IPS-20b (cell line): ENCODE measurements at regions not wholly inside any gene's neighbourhood (a gene's known extent, or its start where the extent isn't known, plus 50 kb on each side); places are given as distances from the start of the nearest gene placed in this dataset.

Experiments
- H3K27ac ChIP-seq: one replicate; pipeline ENCODE4 v1.5.1; 2013; ENCODE audit warnings: low read length
- H3K27me3 ChIP-seq: 2 replicates; pipeline ENCODE4 v1.6.1; 2013; ENCODE audit warnings: mild to moderate bottlenecking, low read length, inconsistent platforms; ENCODE audit not compliant: insufficient read depth
- H3K36me3 ChIP-seq: 2 replicates; pipeline ENCODE4 v1.6.1; 2013; ENCODE audit warnings: low read depth, mild to moderate bottlenecking, inconsistent platforms, low read length, moderate library complexity; ENCODE audit not compliant: insufficient read depth
- H3K4me1 ChIP-seq: 2 replicates; pipeline ENCODE4 v1.6.1; 2013; ENCODE audit warnings: mild to moderate bottlenecking, control low read depth, inconsistent platforms, low read length, moderate library complexity; ENCODE audit not compliant: insufficient read depth
- H3K4me3 ChIP-seq: 2 replicates; pipeline ENCODE4 v1.5.1; 2013; ENCODE audit warnings: mild to moderate bottlenecking, low read length, inconsistent platforms
- H3K9ac ChIP-seq: 2 replicates; pipeline ENCODE4 v1.6.1; 2013; ENCODE audit warnings: low read depth, mild to moderate bottlenecking, inconsistent platforms, low read length, moderate library complexity
- H3K9me3 ChIP-seq: 2 replicates; pipeline ENCODE4 v1.6.1; 2013; ENCODE audit warnings: mild to moderate bottlenecking, low read depth, low read length, inconsistent platforms; ENCODE audit not compliant: insufficient read depth

DNA sequence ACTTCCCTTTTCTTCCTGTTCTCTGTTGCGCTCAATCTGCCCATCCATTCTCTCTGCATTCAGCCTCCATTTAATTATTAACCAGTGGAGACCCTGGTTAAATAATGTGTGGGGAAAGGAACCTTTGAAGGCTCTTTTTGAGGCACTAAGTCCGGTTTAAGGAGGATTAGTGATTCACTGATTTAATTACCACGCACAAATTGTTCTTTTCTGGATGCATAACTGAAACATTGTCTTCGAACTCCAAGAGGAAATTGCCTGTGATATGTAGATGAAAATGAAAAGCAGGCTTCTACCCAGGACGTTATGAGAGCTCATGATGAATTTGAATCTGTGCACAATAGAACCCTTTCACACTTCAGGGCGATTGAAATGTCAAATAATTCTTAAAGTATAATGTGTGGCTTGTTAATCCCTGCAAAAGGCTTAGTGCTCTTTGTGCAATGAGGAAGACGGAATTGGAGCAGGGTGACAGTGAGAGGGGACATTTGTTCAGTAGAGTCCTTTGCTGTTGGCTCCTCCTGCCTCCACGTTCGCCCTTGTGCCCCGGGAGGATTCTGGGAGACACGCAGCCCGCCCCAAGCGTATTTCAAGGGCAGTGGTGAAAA is 51.1 kb upstream of the ZNF236 start:
- Histone ChIP-seq H3K36me3 (no peaks in the 10 kb centered on the region), H3K27ac (no peak overlapping the region), H3K9ac (no peak overlapping the region), H3K9me3 (no peaks in the 10 kb centered on the region), H3K4me1 (no peaks in the 10 kb centered on the region), H3K27me3 (no peaks in the 10 kb centered on the region), H3K4me3 (no peak overlapping the region)

DNA sequence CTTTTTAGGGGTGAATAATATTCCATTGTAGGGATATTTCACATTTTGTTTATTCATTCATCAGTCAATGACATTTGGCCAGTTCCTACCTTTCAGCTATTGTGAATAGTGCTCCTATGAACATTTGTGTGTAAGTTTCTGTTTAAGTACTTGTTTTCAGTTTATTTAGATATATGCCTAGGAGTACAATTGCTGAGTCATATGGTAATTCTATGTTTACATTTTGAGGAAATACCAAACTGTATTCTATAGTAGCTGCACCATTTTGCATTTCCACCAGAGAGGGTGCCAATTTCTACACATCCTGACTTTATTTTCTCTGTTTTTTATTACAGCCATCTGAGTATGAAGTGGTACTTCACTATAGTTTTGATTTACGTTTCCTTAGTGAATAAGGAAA is 54.4 kb upstream of the ZNF236 start:
- Histone ChIP-seq H3K4me1 (no peaks in the 10 kb centered on the region), H3K27me3 (no peaks in the 10 kb centered on the region), H3K9ac (no peak overlapping the region), H3K27ac (no peak overlapping the region), H3K36me3 (no peaks in the 10 kb centered on the region), H3K4me3 (no peak overlapping the region), H3K9me3 (no peaks in the 10 kb centered on the region)

DNA sequence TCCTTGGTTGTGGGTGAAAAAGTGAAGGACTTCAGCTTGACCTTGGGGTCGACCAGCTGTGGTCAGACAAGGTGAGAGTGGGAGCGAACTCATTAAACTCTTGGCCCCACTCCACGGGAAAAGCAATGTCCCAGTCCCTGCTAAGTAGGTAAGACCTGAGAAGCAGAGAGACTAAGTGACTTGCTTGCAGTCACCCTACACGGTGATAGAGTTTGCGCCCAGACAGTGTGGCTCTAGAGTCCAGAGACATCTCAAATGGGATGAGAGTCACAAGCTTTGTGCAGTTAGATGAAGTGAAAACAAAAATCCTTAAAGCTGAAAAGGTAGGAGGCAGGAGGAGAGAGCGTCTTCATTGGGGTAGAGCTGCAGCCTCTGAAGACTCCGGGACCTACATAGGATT is 55.9 kb upstream of the ZNF236 start:
- no peak overlapping the region for H3K4me3 ChIP-seq
- H3K9ac ChIP-seq: no peak overlapping the region
- H3K9me3 ChIP-seq: no peaks in the 10 kb centered on the region
- no peaks in the 10 kb centered on the region for H3K36me3 ChIP-seq
- no peak overlapping the region for H3K27ac ChIP-seq
- no peaks in the 10 kb centered on the region for H3K27me3 ChIP-seq
- no peaks in the 10 kb centered on the region for H3K4me1 ChIP-seq

DNA sequence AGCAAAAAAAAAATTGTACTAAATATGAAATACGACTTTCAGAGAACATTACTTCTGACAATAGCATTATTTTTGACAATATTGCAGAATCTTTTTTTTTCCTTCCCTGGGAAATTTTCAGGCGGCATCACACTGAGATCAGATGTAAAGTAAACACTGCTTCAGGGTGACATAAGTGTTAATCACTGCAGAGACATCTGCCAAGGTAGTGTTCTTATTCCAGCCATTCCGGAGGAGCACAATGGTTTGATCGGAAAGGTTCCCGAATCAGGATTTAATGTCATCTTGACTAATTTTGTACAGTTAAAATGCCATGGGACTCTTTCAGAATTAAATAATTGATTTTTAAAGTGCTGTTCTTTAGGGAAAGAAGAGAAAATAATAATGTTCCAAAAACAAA is 56.7 kb upstream of the ZNF236 start:
- no peak overlapping the region for H3K9ac ChIP-seq
- no peaks in the 10 kb centered on the region for H3K4me1 ChIP-seq
- H3K27me3 ChIP-seq: no peaks in the 10 kb centered on the region
- H3K27ac ChIP-seq: no peak overlapping the region
- H3K4me3 ChIP-seq: no peak overlapping the region
- no peaks in the 10 kb centered on the region for H3K36me3 ChIP-seq
- H3K9me3 ChIP-seq: no peaks in the 10 kb centered on the region

DNA sequence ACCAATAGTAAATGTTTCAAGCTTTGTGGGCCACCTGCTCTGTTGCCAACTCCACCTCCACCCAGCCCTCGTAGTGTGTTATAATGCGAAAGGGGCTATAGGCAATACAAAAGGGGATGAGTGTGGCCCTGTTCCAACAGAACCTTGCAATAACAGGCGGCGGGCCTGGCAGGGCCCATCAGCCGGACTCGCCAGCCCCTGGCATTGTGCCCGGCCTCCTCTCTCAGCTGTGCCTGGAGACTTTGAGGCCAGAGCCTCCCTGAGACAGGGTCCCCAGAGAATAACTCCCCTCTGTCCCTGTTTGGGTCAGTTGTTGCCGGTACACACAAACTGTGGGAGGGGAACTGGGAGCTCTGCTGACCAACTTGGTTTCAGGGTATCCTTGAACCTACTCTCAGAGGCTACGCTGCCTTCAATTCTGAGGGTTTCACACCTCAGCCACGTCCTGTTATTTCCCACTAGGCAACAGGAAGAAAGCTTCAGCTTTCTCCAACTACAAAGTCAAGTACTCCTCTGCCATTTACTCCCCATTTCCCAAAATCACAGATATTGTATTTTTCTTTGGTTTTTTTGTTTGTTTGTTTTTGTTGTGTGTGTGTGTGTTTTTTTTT is 58.0 kb upstream of the ZNF236 start:
- Histone ChIP-seq H3K9me3 (no peaks in the 10 kb centered on the region), H3K4me1 (no peaks in the 10 kb centered on the region), H3K9ac (no peak overlapping the region), H3K27me3 (no peaks in the 10 kb centered on the region), H3K4me3 (no peak overlapping the region), H3K27ac (no peak overlapping the region), H3K36me3 (no peaks in the 10 kb centered on the region)

DNA sequence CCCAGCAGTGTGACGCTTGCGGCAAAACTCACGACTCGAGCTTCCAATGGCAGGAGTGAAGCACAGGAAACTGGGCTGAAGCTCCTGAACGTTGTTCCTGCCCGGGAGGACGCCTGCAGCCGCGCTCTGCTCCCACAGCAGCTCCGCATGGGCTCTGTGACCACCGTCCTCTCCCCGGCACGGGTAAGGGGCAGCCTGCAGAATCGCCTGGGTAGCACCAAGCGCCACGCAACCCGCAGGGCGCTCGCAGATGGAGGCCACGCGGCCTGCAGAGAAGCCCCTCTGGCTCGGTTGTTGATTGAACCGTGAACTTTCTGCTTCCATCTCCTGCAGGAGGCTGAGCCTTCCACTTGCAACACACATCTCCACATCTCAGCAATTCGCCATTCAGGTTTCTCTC is 63.3 kb upstream of the ZNF236 start:
- Histone ChIP-seq H3K27me3 (no peaks in the 10 kb centered on the region), H3K27ac (no peak overlapping the region), H3K36me3 (no peaks in the 10 kb centered on the region), H3K9ac (no peak overlapping the region), H3K4me1 (no peaks in the 10 kb centered on the region), H3K4me3 (no peak overlapping the region), H3K9me3 (no peaks in the 10 kb centered on the region)

DNA sequence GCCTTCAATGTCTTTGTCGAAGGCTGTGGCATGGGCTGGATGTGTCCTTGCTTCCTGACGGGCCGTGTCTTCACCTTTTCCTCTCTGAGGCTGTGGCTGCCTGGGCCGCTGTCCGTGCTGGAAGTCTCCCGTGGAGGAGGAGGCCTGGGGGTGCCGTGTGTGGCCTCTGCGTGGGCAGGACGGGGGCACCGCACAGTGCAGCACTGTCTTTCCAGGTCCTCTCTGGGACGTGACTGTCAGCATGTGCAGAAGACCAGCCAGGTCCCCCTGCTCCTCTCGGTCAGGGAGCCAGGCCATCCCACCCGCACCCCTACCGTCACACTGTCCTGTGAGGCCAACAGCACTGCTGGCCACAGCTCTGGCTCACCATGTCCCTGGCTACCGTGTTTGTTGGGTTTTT is 64.4 kb upstream of the ZNF236 start:
- H3K4me1 ChIP-seq: no peaks in the 10 kb centered on the region
- no peaks in the 10 kb centered on the region for H3K9me3 ChIP-seq
- H3K4me3 ChIP-seq: no peak overlapping the region
- no peak overlapping the region for H3K9ac ChIP-seq
- no peak overlapping the region for H3K27ac ChIP-seq
- no peaks in the 10 kb centered on the region for H3K36me3 ChIP-seq
- no peaks in the 10 kb centered on the region for H3K27me3 ChIP-seq

DNA sequence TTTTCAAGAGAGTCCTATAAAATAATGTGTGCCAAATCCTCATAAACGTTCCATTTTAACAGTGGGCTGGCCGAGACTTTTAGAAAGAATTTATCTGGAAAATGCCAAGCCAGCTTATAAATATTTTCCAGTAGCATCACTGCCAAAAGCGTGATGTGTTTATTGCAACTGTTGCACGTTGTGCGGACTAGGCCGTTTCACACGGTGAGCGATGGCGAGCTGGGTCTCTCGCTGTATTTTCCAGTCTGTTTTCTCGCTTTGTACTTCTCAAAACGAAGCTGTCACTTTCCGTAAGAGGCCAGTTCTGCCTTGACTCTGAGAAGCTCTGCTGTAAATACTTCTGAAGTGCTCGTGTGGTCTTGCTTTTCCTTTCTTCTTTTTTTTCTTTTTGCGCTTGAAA is 65.0 kb upstream of the ZNF236 start:
- H3K9ac ChIP-seq: no peak overlapping the region
- no peaks in the 10 kb centered on the region for H3K36me3 ChIP-seq
- H3K4me1 ChIP-seq: no peaks in the 10 kb centered on the region
- no peaks in the 10 kb centered on the region for H3K9me3 ChIP-seq
- H3K27ac ChIP-seq: no peak overlapping the region
- no peaks in the 10 kb centered on the region for H3K27me3 ChIP-seq
- H3K4me3 ChIP-seq: no peak overlapping the region

DNA sequence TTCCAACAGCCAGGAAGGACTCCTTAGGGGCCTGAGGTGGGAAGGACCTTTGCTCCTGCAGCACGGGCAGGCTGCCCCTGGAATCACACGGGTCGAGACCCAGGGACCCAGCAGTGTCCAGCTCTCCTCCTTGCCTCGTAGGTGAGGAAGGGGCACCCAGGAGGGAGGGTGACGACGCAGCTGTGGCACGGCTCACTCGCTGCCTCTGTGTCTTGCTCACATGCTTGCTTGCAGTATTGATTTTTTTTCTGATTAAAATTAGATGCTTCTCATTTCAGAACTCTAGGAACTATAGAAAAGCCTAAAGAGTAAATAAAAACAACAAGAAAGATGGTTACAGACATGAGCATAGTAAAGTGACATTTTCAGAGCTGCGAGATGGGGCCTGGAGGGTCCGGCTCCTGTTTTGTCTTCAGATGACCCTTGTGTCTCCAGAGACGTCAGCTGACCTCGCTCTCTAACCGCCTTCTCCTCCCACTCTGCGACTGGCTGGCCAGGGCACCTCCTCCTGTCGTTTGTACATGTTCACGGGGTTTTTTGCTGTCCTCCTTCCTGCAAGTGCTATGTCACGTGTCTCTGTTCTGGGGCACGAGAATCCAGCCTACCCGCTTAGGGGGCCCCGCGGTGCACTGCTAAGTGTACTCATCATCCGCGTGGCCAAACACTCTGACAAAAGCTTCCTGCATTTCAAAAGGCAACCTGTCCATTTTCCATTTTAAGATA is 65.7 kb upstream of the ZNF236 start:
- H3K4me3 ChIP-seq: no peak overlapping the region
- no peaks in the 10 kb centered on the region for H3K27me3 ChIP-seq
- H3K36me3 ChIP-seq: no peaks in the 10 kb centered on the region
- H3K9ac ChIP-seq: no peak overlapping the region
- no peaks in the 10 kb centered on the region for H3K9me3 ChIP-seq
- no peaks in the 10 kb centered on the region for H3K4me1 ChIP-seq
- no peak overlapping the region for H3K27ac ChIP-seq

DNA sequence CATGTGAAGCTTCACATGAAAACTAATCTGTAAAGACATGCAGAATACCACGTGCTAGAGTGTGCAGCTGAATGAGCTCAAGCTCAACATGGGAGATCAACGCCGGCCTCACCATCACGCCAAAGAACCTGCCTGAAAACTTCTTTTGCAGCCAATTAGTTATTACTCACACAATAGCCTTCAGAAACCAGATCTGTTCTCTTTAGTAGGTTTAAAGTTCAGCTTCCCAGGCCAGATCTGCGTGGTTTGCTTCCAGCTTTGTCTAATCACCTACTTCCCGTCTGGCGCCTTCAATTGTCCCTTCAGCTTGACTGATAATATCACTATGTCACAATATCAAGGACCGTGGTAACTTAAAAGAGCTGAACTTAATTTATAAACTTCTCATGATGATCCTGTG is 68.0 kb upstream of the ZNF236 start:
- H3K9ac ChIP-seq: no peak overlapping the region
- H3K27me3 ChIP-seq: no peaks in the 10 kb centered on the region
- H3K4me1 ChIP-seq: no peaks in the 10 kb centered on the region
- no peak overlapping the region for H3K4me3 ChIP-seq
- H3K27ac ChIP-seq: no peak overlapping the region
- H3K9me3 ChIP-seq: peaks cover 16% of the 10 kb centered on the region; the same call in 1 of the 2 replicates
- no peaks in the 10 kb centered on the region for H3K36me3 ChIP-seq

DNA sequence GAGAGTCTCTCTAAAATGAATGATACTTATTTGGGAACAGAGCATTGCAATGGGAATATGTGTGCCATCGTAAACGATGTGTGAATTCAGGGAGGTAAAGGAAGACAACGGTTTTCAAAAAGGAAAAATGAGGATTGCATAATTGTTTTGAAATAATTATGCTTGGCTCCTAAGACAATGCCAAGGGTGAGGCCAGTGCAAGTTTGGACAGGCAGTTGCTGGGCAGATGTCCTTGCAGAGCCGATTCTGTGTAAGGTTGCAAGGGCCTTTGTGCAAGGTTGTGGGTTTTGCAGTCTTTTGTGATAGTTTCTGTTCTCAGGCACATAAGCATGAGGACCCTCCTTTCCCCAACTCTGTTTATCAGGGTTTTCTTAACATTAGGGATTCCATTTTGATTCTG is 70.0 kb upstream of the ZNF236 start:
- no peak overlapping the region for H3K4me3 ChIP-seq
- H3K27me3 ChIP-seq: no peaks in the 10 kb centered on the region
- no peak overlapping the region for H3K9ac ChIP-seq
- peaks cover 31% of the 10 kb centered on the region; the same call in 1 of the 2 replicates for H3K9me3 ChIP-seq
- no peak overlapping the region for H3K27ac ChIP-seq
- no peaks in the 10 kb centered on the region for H3K36me3 ChIP-seq
- H3K4me1 ChIP-seq: no peaks in the 10 kb centered on the region
